Neural cell (in vitro differentiated cells): ENCODE measurements at regions not wholly inside any gene's neighbourhood (a gene's known extent, or its start where the extent isn't known, plus 50 kb on each side); places are given as distances from the start of the nearest gene placed in this dataset.

Source experiments
- CTCF ChIP-seq: fragments of 450-650 bp; IDR thresholded peaks from 2 replicates; pipeline ENCODE4 v1.5.1; 2014; ENCODE audit warnings: antibody characterized with exemption, mild to moderate bottlenecking, moderate library complexity; ENCODE audit not compliant: poor library complexity, severe bottlenecking
- EP300 ChIP-seq: fragments of 450-650 bp; conservative IDR thresholded peaks from 2 replicates; pipeline ENCODE4 v1.6.1; 2014; ENCODE audit warnings: antibody characterized with exemption, mild to moderate bottlenecking, moderate library complexity; ENCODE audit not compliant: poor library complexity, severe bottlenecking
- EZH2 ChIP-seq: fragments of 200-600, 300-800 bp; shearing (Covaris generic), sonication (generic); IDR thresholded peaks from 2 replicates; pipeline ENCODE4 v1.6.1; 2014; ENCODE audit warnings: antibody characterized with exemption, low read length, borderline replicate concordance, mild to moderate bottlenecking; ENCODE audit not compliant: insufficient read depth, poor library complexity, severe bottlenecking
- POLR2AphosphoS5 ChIP-seq: IDR thresholded peaks from 2 replicates; pipeline ENCODE4 v1.6.1; 2012
- RAD21 ChIP-seq: fragments of 450-650 bp; conservative IDR thresholded peaks from 2 replicates; pipeline ENCODE4 v1.6.1; 2014; ENCODE audit warnings: antibody characterized with exemption, mild to moderate bottlenecking, moderate library complexity
- REST ChIP-seq: IDR thresholded peaks from 2 replicates; pipeline ENCODE4 v1.6.1; 2012; ENCODE audit warnings: borderline replicate concordance
- SMC3 ChIP-seq: fragments of 450-650 bp; conservative IDR thresholded peaks from 2 replicates; pipeline ENCODE4 v1.6.1; 2014; ENCODE audit warnings: antibody characterized with exemption, mild to moderate bottlenecking, moderate library complexity; ENCODE audit not compliant: poor library complexity
- TAF1 ChIP-seq: IDR thresholded peaks from 2 replicates; pipeline ENCODE4 v1.6.1; 2012; ENCODE audit warnings: low read depth

DNA sequence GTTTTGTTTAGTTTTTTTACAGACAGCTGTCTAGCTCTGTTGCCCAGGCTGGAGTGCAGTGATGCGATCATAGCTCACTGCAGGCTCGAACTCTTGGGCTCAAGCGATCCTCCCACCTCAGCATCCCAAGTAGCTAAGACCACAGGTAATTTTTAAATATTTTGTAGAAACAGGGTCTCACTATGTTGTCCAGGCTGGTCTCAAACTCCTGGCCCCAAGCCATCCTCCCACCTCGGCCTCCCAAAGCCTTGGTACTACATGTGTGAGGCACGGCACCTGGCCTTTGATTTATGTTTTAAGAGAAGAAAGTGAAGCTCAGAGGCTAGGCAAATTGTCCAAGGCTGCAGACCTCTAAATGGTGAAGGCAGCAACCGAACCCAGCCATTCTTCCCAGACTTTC lies 98.6 kb upstream of the SVIL start:
- no peak for TF ChIP-seq CTCF
- TF ChIP-seq SMC3: no peak
- TF ChIP-seq EZH2: no peak
- TF ChIP-seq POLR2AphosphoS5: no peak
- no peak for TF ChIP-seq RAD21
- TF ChIP-seq REST: no peak
- TF ChIP-seq EP300: no peak
- no peak for TF ChIP-seq TAF1
